Trophoblast cell (in vitro differentiated cells and primary cell): ENCODE measurements at regions not wholly inside any gene's neighbourhood (a gene's known extent, or its start where the extent isn't known, plus 50 kb on each side); places are given as distances from the start of the nearest gene placed in this dataset.

Experiments used
- DNase-seq, 2 donors: peaks; one replicate each; pipeline ENCODE4 v3.0.0-alpha.2; 2016
- H2AFZ ChIP-seq: 2 replicates; pipeline ENCODE4 v1.6.1; 2013; ENCODE audit warnings: low read length, moderate library complexity, mild to moderate bottlenecking; ENCODE audit not compliant: insufficient read depth, poor library complexity
- H2AK5ac ChIP-seq: 2 replicates; pipeline ENCODE4 v1.6.1; 2013; ENCODE audit warnings: mild to moderate bottlenecking, low read length
- H2BK120ac ChIP-seq: 2 replicates; pipeline ENCODE4 v1.6.1; 2013; ENCODE audit warnings: low read length, mild to moderate bottlenecking, moderate library complexity; ENCODE audit not compliant: insufficient read depth, poor library complexity
- H2BK12ac ChIP-seq: 2 replicates; pipeline ENCODE4 v1.6.1; 2013; ENCODE audit warnings: mild to moderate bottlenecking, low read length, moderate library complexity
- H2BK5ac ChIP-seq: 2 replicates; pipeline ENCODE4 v1.6.1; 2013; ENCODE audit warnings: low read length, low read depth, moderate library complexity, mild to moderate bottlenecking; ENCODE audit not compliant: poor library complexity
- H3K14ac ChIP-seq: 2 replicates; pipeline ENCODE4 v1.6.1; 2013; ENCODE audit warnings: mild to moderate bottlenecking, low read length
- H3K18ac ChIP-seq: 2 replicates; pipeline ENCODE4 v1.6.1; 2013; ENCODE audit warnings: mild to moderate bottlenecking, low read length
- H3K23ac ChIP-seq: 2 replicates; pipeline ENCODE4 v1.6.1; 2013; ENCODE audit warnings: low read length
- H3K27ac ChIP-seq: 2 replicates; pipeline ENCODE4 v1.5.1; 2013; ENCODE audit warnings: low read depth, mild to moderate bottlenecking, inconsistent platforms, low read length, moderate library complexity
- H3K27me3 ChIP-seq: 2 replicates; pipeline ENCODE4 v1.6.1; 2013; ENCODE audit warnings: inconsistent platforms, mild to moderate bottlenecking, low read length, moderate library complexity; ENCODE audit not compliant: insufficient read depth
- H3K36me3 ChIP-seq, 2 experiments: 1 replicate in 1 of 2; 2 replicates in 1 of 2; pipeline ENCODE4 v1.6.1; 2013; ENCODE audit warnings: low read length in 2 of 2, mild to moderate bottlenecking in 2 of 2, moderate library complexity in 1 of 2; ENCODE audit not compliant: insufficient read depth in 2 of 2, control insufficient read depth in 1 of 2
- H3K4ac ChIP-seq: 2 replicates; pipeline ENCODE4 v1.6.1; 2013; ENCODE audit warnings: low read depth, mild to moderate bottlenecking, low read length, moderate library complexity
- H3K4me1 ChIP-seq, 2 experiments: 1 replicate in 1 of 2; 2 replicates in 1 of 2; pipeline ENCODE4 v1.6.1; 2013; ENCODE audit warnings: low read length in 2 of 2, mild to moderate bottlenecking in 2 of 2, moderate library complexity in 1 of 2; ENCODE audit not compliant: insufficient read depth in 2 of 2, control insufficient read depth in 1 of 2
- H3K4me2 ChIP-seq: 2 replicates; pipeline ENCODE4 v1.6.1; 2013; ENCODE audit warnings: inconsistent platforms, mild to moderate bottlenecking, low read length, moderate library complexity
- H3K4me3 ChIP-seq: 2 replicates; pipeline ENCODE4 v1.5.1; 2013; ENCODE audit warnings: mild to moderate bottlenecking, low read depth, low read length, inconsistent platforms
- H3K79me1 ChIP-seq: one replicate; pipeline ENCODE4 v1.6.1; 2013; ENCODE audit warnings: low read length
- H3K79me2 ChIP-seq: 2 replicates; pipeline ENCODE4 v1.6.1; 2013; ENCODE audit warnings: low read length, mild to moderate bottlenecking; ENCODE audit not compliant: control insufficient read depth, insufficient read depth, poor library complexity
- H3K9ac ChIP-seq: 2 replicates; pipeline ENCODE4 v1.6.1; 2013; ENCODE audit warnings: mild to moderate bottlenecking, low read length
- H3K9me3 ChIP-seq: 2 replicates; pipeline ENCODE4 v1.6.1; 2013; ENCODE audit warnings: low read depth, mild to moderate bottlenecking, control low read depth, inconsistent platforms, low read length; ENCODE audit not compliant: insufficient read depth
- H4K12ac ChIP-seq: 2 replicates; pipeline ENCODE4 v1.6.1; 2013; ENCODE audit warnings: low read depth, mild to moderate bottlenecking, low read length, moderate library complexity
- H4K8ac ChIP-seq: 2 replicates; pipeline ENCODE4 v1.6.1; 2013; ENCODE audit warnings: low read depth, mild to moderate bottlenecking, low read length, moderate library complexity
- H4K91ac ChIP-seq: one replicate; pipeline ENCODE4 v1.6.1; 2013; ENCODE audit warnings: low read depth, mild to moderate bottlenecking, low read length, moderate library complexity
- WGBS: extraction: QIAGEN DNeasy Blood & Tissue Kit; methylation state at CpG from one replicate; pipeline ENCODE4 v1.1.7; 2013; ENCODE audit warnings: missing lambda C conversion rate; ENCODE audit not compliant: insufficient read length, insufficient coverage; ENCODE audit errors: extremely low coverage; 5-methylcytosine and 5-hydroxymethylcytosine counted together

DNA sequence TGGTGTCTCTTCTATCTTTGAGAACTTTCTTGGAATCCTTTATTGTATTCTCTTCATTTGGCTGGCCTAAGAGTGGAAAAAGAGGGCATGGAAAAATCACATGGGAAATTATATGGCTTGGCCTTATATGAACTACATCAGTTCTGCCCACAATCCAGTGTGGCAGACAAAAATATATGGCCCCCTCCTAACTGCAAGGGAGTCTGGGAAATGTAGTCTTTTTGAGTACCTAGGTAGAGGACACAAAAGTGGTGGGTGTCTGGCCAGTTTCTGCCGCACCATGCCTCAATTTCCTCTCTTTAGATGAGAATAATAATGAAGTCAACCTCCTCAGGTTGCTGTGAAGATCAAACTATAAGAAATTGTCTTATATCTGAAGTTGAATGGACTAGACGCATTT, 109.3 kb downstream of the SCP2D1 start:
- no peak overlapping the region for H3K4me3 ChIP-seq
- no peaks in the 10 kb centered on the region for H3K27me3 ChIP-seq
- no peak overlapping the region for H3K14ac ChIP-seq
- no peak overlapping the region for H2AK5ac ChIP-seq
- DNase-seq, result no peak
- no peaks in the 10 kb centered on the region for H3K9me3 ChIP-seq
- H3K4me1 ChIP-seq, result no peaks in the 10 kb centered on the region
- WGBS, result no CpG with 5 or more reads among the region's 2 CpGs
- H4K12ac ChIP-seq, result no peak overlapping the region
- no peaks in the 10 kb centered on the region for H3K36me3 ChIP-seq
- no peak overlapping the region for H2BK5ac ChIP-seq
- H2AFZ ChIP-seq, result no peak overlapping the region
- H3K79me1 ChIP-seq, result no peaks in the 10 kb centered on the region
- no peak overlapping the region for H2BK12ac ChIP-seq
- no peak overlapping the region for H3K4ac ChIP-seq
- no peak overlapping the region for H4K91ac ChIP-seq
- H3K23ac ChIP-seq, result no peak overlapping the region
- H2BK120ac ChIP-seq, result no peak overlapping the region
- H3K27ac ChIP-seq, result no peak overlapping the region
- no peaks in the 10 kb centered on the region for H3K79me2 ChIP-seq
- no peak overlapping the region for H3K18ac ChIP-seq
- H3K9ac ChIP-seq, result no peak overlapping the region
- no peak overlapping the region for H4K8ac ChIP-seq
- H3K4me2 ChIP-seq, result no peak overlapping the region

DNA sequence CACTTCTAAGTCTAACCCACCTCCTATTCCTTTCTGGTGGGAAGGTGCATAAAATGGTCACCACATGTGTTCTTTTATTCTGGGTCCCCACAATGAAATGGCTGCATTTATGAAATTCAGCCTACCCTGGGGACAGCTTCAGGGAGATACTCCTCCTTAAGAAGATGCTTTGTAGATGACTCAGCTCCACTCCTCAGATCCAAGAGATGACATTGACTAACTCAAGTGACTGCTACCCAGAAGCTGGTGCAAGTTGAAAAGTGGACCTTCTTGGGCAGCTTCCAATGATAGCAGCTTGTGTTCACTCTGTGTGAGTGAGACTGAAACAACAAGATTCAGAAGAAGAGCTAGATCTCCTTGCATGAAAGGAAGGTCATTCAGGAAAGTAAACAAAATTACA, 113.4 kb downstream of the SCP2D1 start:
- H3K14ac ChIP-seq, result no peak overlapping the region
- no peaks in the 10 kb centered on the region for H3K79me2 ChIP-seq
- H3K79me1 ChIP-seq, result no peaks in the 10 kb centered on the region
- H4K91ac ChIP-seq, result no peak overlapping the region
- no peak overlapping the region for H2BK5ac ChIP-seq
- H3K4me3 ChIP-seq, result no peak overlapping the region
- no peak overlapping the region for H3K4me2 ChIP-seq
- H3K9me3 ChIP-seq, result no peaks in the 10 kb centered on the region
- no peak overlapping the region for H3K23ac ChIP-seq
- H3K27me3 ChIP-seq, result no peaks in the 10 kb centered on the region
- no peak overlapping the region for H3K27ac ChIP-seq
- H2AFZ ChIP-seq, result no peak overlapping the region
- peak in 1 of 2 donors; percentile 24 for DNase-seq
- H4K8ac ChIP-seq, result no peak overlapping the region
- H2BK12ac ChIP-seq, result no peak overlapping the region
- H3K4ac ChIP-seq, result no peak overlapping the region
- no peak overlapping the region for H4K12ac ChIP-seq
- no peak overlapping the region for H2BK120ac ChIP-seq
- H3K9ac ChIP-seq, result no peak overlapping the region
- H2AK5ac ChIP-seq, result no peak overlapping the region
- no peaks in the 10 kb centered on the region for H3K4me1 ChIP-seq
- no peak overlapping the region for H3K18ac ChIP-seq
- H3K36me3 ChIP-seq, result no peaks in the 10 kb centered on the region

- Histone ChIP-seq H3K18ac (no peak overlapping the region), H4K8ac (no peak overlapping the region), H3K36me3 (no peaks in the 10 kb centered on the region), H3K4me3 (no peak overlapping the region), H3K4ac (no peak overlapping the region), H3K23ac (no peak overlapping the region), H3K9ac (no peak overlapping the region), H2BK5ac (no peak overlapping the region), H2AK5ac (no peak overlapping the region), H3K14ac (no peak overlapping the region), H3K4me2 (no peak overlapping the region), H3K27me3 (no peaks in the 10 kb centered on the region), H3K79me1 (no peaks in the 10 kb centered on the region), H2AFZ (no peak overlapping the region), H4K12ac (no peak overlapping the region), H2BK12ac (no peak overlapping the region), H2BK120ac (no peak overlapping the region), H3K79me2 (no peaks in the 10 kb centered on the region), H4K91ac (no peak overlapping the region), H3K27ac (no peak overlapping the region), H3K9me3 (no peaks in the 10 kb centered on the region), H3K4me1 (no peaks in the 10 kb centered on the region)
- no peak for DNase-seq
Observed at GRCh38 chr20:18928626-18929025, 115.0 kb downstream of the SCP2D1 start.

GRCh38 chr20:18929800-18930199, 116.2 kb downstream of the SCP2D1 start:
- Histone ChIP-seq H3K23ac (no peak overlapping the region), H3K79me1 (no peaks in the 10 kb centered on the region), H3K27ac (no peak overlapping the region), H2AK5ac (no peak overlapping the region), H3K14ac (no peak overlapping the region), H4K8ac (no peak overlapping the region), H3K27me3 (no peaks in the 10 kb centered on the region), H4K12ac (no peak overlapping the region), H2BK120ac (no peak overlapping the region), H4K91ac (no peak overlapping the region), H3K36me3 (no peaks in the 10 kb centered on the region), H3K4me3 (no peak overlapping the region), H3K4ac (no peak overlapping the region), H3K4me2 (no peak overlapping the region), H2BK12ac (no peak overlapping the region), H3K79me2 (no peaks in the 10 kb centered on the region), H3K9me3 (no peaks in the 10 kb centered on the region), H3K4me1 (no peaks in the 10 kb centered on the region), H2AFZ (no peak overlapping the region), H3K18ac (no peak overlapping the region), H3K9ac (no peak overlapping the region), H2BK5ac (no peak overlapping the region)
- no peak for DNase-seq
- no CpG with 5 or more reads among the region's 1 CpG for WGBS

DNA sequence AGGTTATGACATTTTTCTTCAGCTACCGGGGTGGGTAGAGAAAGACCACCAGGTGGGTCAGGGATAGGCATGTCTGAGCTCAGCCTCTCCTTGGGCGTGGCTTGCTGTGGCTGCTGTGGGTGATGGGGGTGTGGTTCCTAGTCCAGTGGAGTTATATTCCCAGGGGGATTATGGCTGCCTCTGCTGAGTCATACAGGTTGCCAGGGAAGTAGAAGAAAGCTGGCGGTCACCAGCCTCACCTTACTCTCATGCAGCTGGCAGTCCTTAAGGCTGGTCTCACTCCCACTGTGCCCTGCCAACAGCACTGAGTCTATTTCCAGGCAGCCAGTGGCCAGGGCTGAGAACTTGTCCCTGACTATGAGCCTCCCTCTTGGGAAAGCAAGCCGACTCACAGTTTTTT, 130.0 kb downstream of the SCP2D1 start:
- no peak overlapping the region for H2AFZ ChIP-seq
- no peak overlapping the region for H2BK120ac ChIP-seq
- H2BK5ac ChIP-seq, result no peak overlapping the region
- H4K8ac ChIP-seq, result no peak overlapping the region
- H4K91ac ChIP-seq, result no peak overlapping the region
- no peak overlapping the region for H2AK5ac ChIP-seq
- no peaks in the 10 kb centered on the region for H3K4me1 ChIP-seq
- no peak overlapping the region for H3K4me3 ChIP-seq
- no peak overlapping the region for H3K9ac ChIP-seq
- peaks cover 2% of the 10 kb centered on the region for H3K9me3 ChIP-seq
- no peak overlapping the region for H3K23ac ChIP-seq
- no peaks in the 10 kb centered on the region for H3K79me1 ChIP-seq
- no peak overlapping the region for H3K14ac ChIP-seq
- no peak overlapping the region for H3K18ac ChIP-seq
- no peak overlapping the region for H3K4ac ChIP-seq
- H3K27me3 ChIP-seq, result no peaks in the 10 kb centered on the region
- H3K79me2 ChIP-seq, result no peaks in the 10 kb centered on the region
- H3K4me2 ChIP-seq, result no peak overlapping the region
- no peak overlapping the region for H2BK12ac ChIP-seq
- no peaks in the 10 kb centered on the region for H3K36me3 ChIP-seq
- H3K27ac ChIP-seq, result no peak overlapping the region
- WGBS, result no CpG with 5 or more reads among the region's 4 CpGs
- no peak for DNase-seq
- H4K12ac ChIP-seq, result no peak overlapping the region
